ENCODE measurements at regions not wholly inside any gene's neighbourhood (a gene's known extent, or its start where the extent isn't known, plus 50 kb on each side); places are given as distances from the start of the nearest gene placed in this dataset.

DNA sequence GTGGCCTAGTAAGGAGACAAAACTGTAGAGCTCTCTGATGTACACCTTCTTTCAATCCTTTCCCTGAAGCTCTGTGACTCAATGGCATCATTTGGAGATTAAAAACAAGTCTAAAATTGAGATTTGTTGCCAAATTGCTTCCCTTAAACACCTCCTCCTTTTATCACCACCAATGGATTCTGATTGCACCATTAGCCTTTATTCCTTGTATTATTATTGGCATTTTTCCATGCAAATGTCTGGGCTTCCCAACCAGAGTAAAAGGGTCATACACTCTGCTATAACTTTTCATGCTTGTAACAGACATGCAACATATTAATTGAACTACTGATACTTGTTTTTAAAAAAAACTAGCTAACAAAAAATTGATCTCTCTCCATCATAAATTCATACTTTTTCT is 124.2 kb downstream of the CCDC34 start:
- H3K36me3 ChIP-seq (ENCODE audit: low read depth), result no peaks in the 10 kb centered on the region
- no peaks in the 10 kb centered on the region for H3K9me3 ChIP-seq (ENCODE audit: severe bottlenecking)
- TF ChIP-seq, protein P1, sequence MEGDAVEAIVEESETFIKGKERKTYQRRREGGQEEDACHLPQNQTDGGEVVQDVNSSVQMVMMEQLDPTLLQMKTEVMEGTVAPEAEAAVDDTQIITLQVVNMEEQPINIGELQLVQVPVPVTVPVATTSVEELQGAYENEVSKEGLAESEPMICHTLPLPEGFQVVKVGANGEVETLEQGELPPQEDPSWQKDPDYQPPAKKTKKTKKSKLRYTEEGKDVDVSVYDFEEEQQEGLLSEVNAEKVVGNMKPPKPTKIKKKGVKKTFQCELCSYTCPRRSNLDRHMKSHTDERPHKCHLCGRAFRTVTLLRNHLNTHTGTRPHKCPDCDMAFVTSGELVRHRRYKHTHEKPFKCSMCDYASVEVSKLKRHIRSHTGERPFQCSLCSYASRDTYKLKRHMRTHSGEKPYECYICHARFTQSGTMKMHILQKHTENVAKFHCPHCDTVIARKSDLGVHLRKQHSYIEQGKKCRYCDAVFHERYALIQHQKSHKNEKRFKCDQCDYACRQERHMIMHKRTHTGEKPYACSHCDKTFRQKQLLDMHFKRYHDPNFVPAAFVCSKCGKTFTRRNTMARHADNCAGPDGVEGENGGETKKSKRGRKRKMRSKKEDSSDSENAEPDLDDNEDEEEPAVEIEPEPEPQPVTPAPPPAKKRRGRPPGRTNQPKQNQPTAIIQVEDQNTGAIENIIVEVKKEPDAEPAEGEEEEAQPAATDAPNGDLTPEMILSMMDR (IDR thresholded peaks at IDR 0.05; ENCODE audit: poor library complexity, severe bottlenecking), result no peak
- no peaks in the 10 kb centered on the region for H3K4me1 ChIP-seq (ENCODE audit: insufficient read depth, poor library complexity, severe bottlenecking)
- H3K27me3 ChIP-seq (ENCODE audit: insufficient read depth, poor library complexity, severe bottlenecking), result no peaks in the 10 kb centered on the region
- ATAC-seq (ENCODE audit: low read depth) (no peak), DNase-seq (ENCODE audit: low spot score) (no peak)
- no peak overlapping the region for H3K27ac ChIP-seq (ENCODE audit: poor library complexity, severe bottlenecking)
- no peak overlapping the region for H3K4me3 ChIP-seq (ENCODE audit: severe bottlenecking)

GRCh38 chr11:27237643-27238042 is 125.4 kb downstream of the CCDC34 start:
- Histone ChIP-seq H3K4me1 (ENCODE audit: insufficient read depth, poor library complexity, severe bottlenecking) (no peaks in the 10 kb centered on the region), H3K4me3 (ENCODE audit: severe bottlenecking) (no peak overlapping the region), H3K27me3 (ENCODE audit: insufficient read depth, poor library complexity, severe bottlenecking) (no peaks in the 10 kb centered on the region), H3K36me3 (ENCODE audit: low read depth) (no peaks in the 10 kb centered on the region), H3K27ac (ENCODE audit: poor library complexity, severe bottlenecking) (no peak overlapping the region), H3K9me3 (ENCODE audit: severe bottlenecking) (no peaks in the 10 kb centered on the region)
- TF ChIP-seq, protein P1 (IDR thresholded peaks at IDR 0.05; ENCODE audit: poor library complexity, severe bottlenecking), result no peak
- no peak for DNase-seq (ENCODE audit: low spot score)
- no peak for ATAC-seq (ENCODE audit: low read depth)

DNA sequence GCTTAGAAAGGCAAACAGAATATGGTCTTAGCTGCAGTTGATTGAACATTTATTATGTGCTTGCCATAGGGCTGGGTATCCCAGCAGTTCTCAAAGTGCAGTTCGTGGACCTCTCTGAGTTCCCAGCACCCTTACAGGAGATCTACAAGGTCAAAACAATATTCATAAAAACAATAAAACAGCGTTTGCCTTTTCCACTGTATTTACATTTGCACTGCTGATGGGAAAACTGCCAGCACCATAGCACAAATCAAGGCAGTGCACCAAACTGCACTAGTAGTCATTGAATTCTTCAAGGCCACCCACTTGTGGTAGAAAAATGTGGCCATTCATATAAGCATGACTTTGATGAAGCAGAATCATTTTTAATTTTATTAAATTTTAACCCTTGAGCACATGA is 128.1 kb downstream of the CCDC34 start:
- ATAC-seq (ENCODE audit: low read depth), result no peak
- TF ChIP-seq, protein P1 (IDR thresholded peaks at IDR 0.05; ENCODE audit: poor library complexity, severe bottlenecking), result no peak

GRCh38 chr11:27234043-27234668 is 128.9 kb downstream of the CCDC34 start:
- H3K27ac ChIP-seq (ENCODE audit: poor library complexity, severe bottlenecking), result no peak overlapping the region
- no peaks in the 10 kb centered on the region for H3K4me1 ChIP-seq (ENCODE audit: insufficient read depth, poor library complexity, severe bottlenecking)
- no peaks in the 10 kb centered on the region for H3K9me3 ChIP-seq (ENCODE audit: severe bottlenecking)
- no peaks in the 10 kb centered on the region for H3K27me3 ChIP-seq (ENCODE audit: insufficient read depth, poor library complexity, severe bottlenecking)
- H3K36me3 ChIP-seq (ENCODE audit: low read depth), result no peaks in the 10 kb centered on the region
- ATAC-seq (ENCODE audit: low read depth) (peak; percentile 91), DNase-seq (ENCODE audit: low spot score) (no peak)
- TF ChIP-seq, protein P1 (IDR thresholded peaks at IDR 0.05; ENCODE audit: poor library complexity, severe bottlenecking), result no peak
- no peak overlapping the region for H3K4me3 ChIP-seq (ENCODE audit: severe bottlenecking)

More for the DNA sequence above, 128.1 kb downstream of the CCDC34 start:
- Histone ChIP-seq H3K27me3 (ENCODE audit: insufficient read depth, poor library complexity, severe bottlenecking) (no peaks in the 10 kb centered on the region), H3K4me1 (ENCODE audit: insufficient read depth, poor library complexity, severe bottlenecking) (no peaks in the 10 kb centered on the region), H3K9me3 (ENCODE audit: severe bottlenecking) (no peaks in the 10 kb centered on the region), H3K4me3 (ENCODE audit: severe bottlenecking) (no peak overlapping the region), H3K36me3 (ENCODE audit: low read depth) (no peaks in the 10 kb centered on the region), H3K27ac (ENCODE audit: poor library complexity, severe bottlenecking) (no peak overlapping the region)
- no peak for DNase-seq (ENCODE audit: low spot score)

- H3K27me3 ChIP-seq (ENCODE audit: insufficient read depth, poor library complexity, severe bottlenecking), result no peaks in the 10 kb centered on the region
- no peak overlapping the region for H3K27ac ChIP-seq (ENCODE audit: poor library complexity, severe bottlenecking)
- no peak for DNase-seq (ENCODE audit: low spot score)
- TF ChIP-seq, protein P1 (IDR thresholded peaks at IDR 0.05; ENCODE audit: poor library complexity, severe bottlenecking), result no peak
- H3K36me3 ChIP-seq (ENCODE audit: low read depth), result no peaks in the 10 kb centered on the region
- H3K4me1 ChIP-seq (ENCODE audit: insufficient read depth, poor library complexity, severe bottlenecking), result peaks cover 2% of the 10 kb centered on the region
- H3K9me3 ChIP-seq (ENCODE audit: severe bottlenecking), result no peaks in the 10 kb centered on the region
- H3K4me3 ChIP-seq (ENCODE audit: severe bottlenecking), result no peak overlapping the region
- no peak; the same call in 2 of the 3 replicates for ATAC-seq (ENCODE audit: low read depth)
Observed at GRCh38 chr11:27233654-27234042, 129.4 kb downstream of the CCDC34 start.

Measured in RWPE2 (cell line).